BJ (cell line): ENCODE measurements at regions not wholly inside any gene's neighbourhood (a gene's known extent, or its start where the extent isn't known, plus 50 kb on each side); places are given as distances from the start of the nearest gene placed in this dataset.

Source experiments
- CTCF ChIA-PET: fragments of 350-600 bp; formaldehyde crosslinking; extraction: SDS; loops from one replicate; lab custom pipeline; 2021; ENCODE audit warnings: antibody characterized with exemption, inconsistent platforms; lab: Yijun Ruan, JAX
- POLR2A ChIA-PET: fragments of 300-600 bp; sonication (Branson Sonifier 250); formaldehyde crosslinking; extraction: SDS; loops from one replicate; lab custom pipeline; 2021; ENCODE audit warnings: antibody characterized with exemption; lab: Charles Lee
- DNase-seq: peaks from one replicate; pipeline ENCODE4 v3.0.0-alpha.2; 2011; ENCODE audit warnings: low read depth
- H3K27me3 ChIP-seq: 2 replicates; pipeline ENCODE4 v1.6.0; 2011; ENCODE audit warnings: low read length; ENCODE audit not compliant: control insufficient read depth, insufficient read depth
- H3K36me3 ChIP-seq: 2 replicates; pipeline ENCODE4 v1.5.1; 2011; ENCODE audit warnings: low read length; ENCODE audit not compliant: control insufficient read depth, insufficient read depth
- H3K4me3 ChIP-seq: 2 replicates; pipeline ENCODE4 v1.5.1; 2011; ENCODE audit warnings: low read depth, mild to moderate bottlenecking, control low read depth, low read length
- CTCF ChIP-seq: IDR thresholded peaks from 2 replicates; pipeline ENCODE4 v1.5.1; 2011; ENCODE audit warnings: low read depth, mild to moderate bottlenecking, control low read depth, inconsistent platforms, low read length, moderate library complexity; ENCODE audit not compliant: insufficient read depth

GRCh38 chr10:9645404-9645803 is 1372.3 kb upstream of the CELF2 start:
- no peaks in the 10 kb centered on the region for H3K36me3 ChIP-seq
- POLR2A ChIA-PET: no interaction called here
- H3K27me3 ChIP-seq: no peaks in the 10 kb centered on the region
- CTCF ChIA-PET: no interaction called here
- no peak overlapping the region for H3K4me3 ChIP-seq
- no peak for TF ChIP-seq CTCF
- no peak for DNase-seq

- Histone ChIP-seq H3K27me3 (no peaks in the 10 kb centered on the region), H3K36me3 (no peaks in the 10 kb centered on the region), H3K4me3 (no peak overlapping the region)
- no peak for DNase-seq
- POLR2A ChIA-PET: no interaction called here
- TF ChIP-seq CTCF: no peak
- CTCF ChIA-PET: no interaction called here
These were observed 1371.6 kb upstream of the CELF2 start for GRCh38 chr10:9645928-9646600.

GRCh38 chr10:9654261-9654660 is 1363.4 kb upstream of the CELF2 start:
- ChIA-PET POLR2A (no interaction called here), CTCF (no interaction called here)
- Histone ChIP-seq H3K27me3 (no peaks in the 10 kb centered on the region), H3K36me3 (no peaks in the 10 kb centered on the region), H3K4me3 (no peak overlapping the region)
- no peak for DNase-seq
- no peak for TF ChIP-seq CTCF

GRCh38 chr10:9656386-9656785 is 1361.3 kb upstream of the CELF2 start:
- POLR2A ChIA-PET: no interaction called here

GRCh38 chr10:9656996-9657395 is 1360.7 kb upstream of the CELF2 start:
- CTCF ChIA-PET: no interaction called here
- POLR2A ChIA-PET: no interaction called here
- H3K36me3 ChIP-seq: no peaks in the 10 kb centered on the region
- TF ChIP-seq CTCF: no peak
- H3K4me3 ChIP-seq: no peak overlapping the region
- DNase-seq: no peak
- no peaks in the 10 kb centered on the region for H3K27me3 ChIP-seq

More at GRCh38 chr10:9656386-9656785, 1361.3 kb upstream of the CELF2 start:
- DNase-seq: no peak
- Histone ChIP-seq H3K4me3 (no peak overlapping the region), H3K36me3 (no peaks in the 10 kb centered on the region), H3K27me3 (no peaks in the 10 kb centered on the region)
- CTCF ChIA-PET: no interaction called here
- no peak for TF ChIP-seq CTCF
